Lower leg skin (tissue), 3 donors: ENCODE measurements at regions not wholly inside any gene's neighbourhood (a gene's known extent, or its start where the extent isn't known, plus 50 kb on each side); places are given as distances from the start of the nearest gene placed in this dataset.

Experiments used
- POLR2A ChIP-seq, 2 donors: fragments of 450-650 bp; IDR thresholded peaks; one replicate each; pipeline ENCODE4 v1.6.1; 2016 to 2017; ENCODE audit warnings: antibody characterized with exemption in 2 of 2, mild to moderate bottlenecking in 1 of 2, moderate library complexity in 1 of 2
- TF ChIP-seq, protein P1 (sequence below), 3 donors: fragments of 450-650 bp; IDR thresholded peaks; one replicate each; pipeline ENCODE4 v1.5.1; 2016; ENCODE audit warnings: antibody characterized with exemption in 3 of 3, mild to moderate bottlenecking in 3 of 3, moderate library complexity in 2 of 3

DNA sequence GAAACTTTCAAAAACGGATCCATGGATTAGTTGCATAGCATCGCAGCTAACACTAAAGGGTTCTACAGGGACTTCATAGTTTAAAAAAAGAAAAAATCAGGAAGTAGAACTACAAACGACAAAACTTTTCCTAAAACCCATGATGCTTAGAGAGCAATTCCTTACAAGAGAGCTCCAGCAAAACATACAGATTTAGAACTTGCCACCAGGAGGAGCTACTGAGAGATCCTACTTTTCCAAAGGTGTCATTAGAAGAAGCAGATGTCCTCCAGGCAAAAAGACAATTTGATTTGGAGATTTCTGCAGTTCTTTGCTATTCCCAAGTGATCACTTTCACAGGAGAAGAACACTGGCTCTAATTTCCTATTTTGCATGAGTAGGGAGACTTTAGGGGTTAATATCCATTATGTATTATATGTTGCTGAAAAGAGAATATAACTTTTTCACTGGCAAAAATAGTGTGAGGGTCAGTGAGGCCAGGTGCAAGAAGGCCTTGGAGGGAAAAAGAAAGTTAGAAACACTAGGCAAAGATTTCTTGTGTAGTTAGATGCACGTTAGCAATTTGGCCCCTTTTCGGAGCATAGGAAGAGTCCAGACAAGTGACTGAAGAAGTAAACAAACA, 436.2 kb downstream of the SUCLG1 start:
- TF ChIP-seq POLR2A (IDR thresholded peaks at IDR 0.05): no peak
- TF ChIP-seq, protein P1, sequence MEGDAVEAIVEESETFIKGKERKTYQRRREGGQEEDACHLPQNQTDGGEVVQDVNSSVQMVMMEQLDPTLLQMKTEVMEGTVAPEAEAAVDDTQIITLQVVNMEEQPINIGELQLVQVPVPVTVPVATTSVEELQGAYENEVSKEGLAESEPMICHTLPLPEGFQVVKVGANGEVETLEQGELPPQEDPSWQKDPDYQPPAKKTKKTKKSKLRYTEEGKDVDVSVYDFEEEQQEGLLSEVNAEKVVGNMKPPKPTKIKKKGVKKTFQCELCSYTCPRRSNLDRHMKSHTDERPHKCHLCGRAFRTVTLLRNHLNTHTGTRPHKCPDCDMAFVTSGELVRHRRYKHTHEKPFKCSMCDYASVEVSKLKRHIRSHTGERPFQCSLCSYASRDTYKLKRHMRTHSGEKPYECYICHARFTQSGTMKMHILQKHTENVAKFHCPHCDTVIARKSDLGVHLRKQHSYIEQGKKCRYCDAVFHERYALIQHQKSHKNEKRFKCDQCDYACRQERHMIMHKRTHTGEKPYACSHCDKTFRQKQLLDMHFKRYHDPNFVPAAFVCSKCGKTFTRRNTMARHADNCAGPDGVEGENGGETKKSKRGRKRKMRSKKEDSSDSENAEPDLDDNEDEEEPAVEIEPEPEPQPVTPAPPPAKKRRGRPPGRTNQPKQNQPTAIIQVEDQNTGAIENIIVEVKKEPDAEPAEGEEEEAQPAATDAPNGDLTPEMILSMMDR (IDR thresholded peaks at IDR 0.05): no peak
